ENCODE measurements at regions not wholly inside any gene's neighbourhood (a gene's known extent, or its start where the extent isn't known, plus 50 kb on each side); places are given as distances from the start of the nearest gene placed in this dataset.

DNA sequence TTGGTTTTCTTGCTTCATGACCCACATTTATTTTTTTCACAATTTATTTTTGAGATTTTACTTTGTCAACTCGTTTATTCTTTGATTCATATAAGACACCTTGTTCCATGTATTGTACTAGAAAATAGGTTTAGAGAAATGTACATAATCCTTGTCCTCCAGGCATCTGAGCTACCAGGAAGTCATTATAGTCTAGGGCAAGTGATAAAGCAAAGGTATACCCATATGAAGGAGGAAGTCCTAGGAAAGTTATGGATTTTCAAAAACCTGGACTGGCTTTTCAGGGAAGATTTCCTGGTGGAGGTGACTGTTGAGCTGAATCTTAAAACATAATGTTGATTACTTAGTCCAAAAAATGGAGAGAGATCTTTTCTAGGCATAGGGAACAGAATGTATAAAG, 98.8 kb upstream of the SHISA6 start:
- no peak for TF ChIP-seq CTCF (IDR thresholded peaks at IDR 0.05)
- no peak for TF ChIP-seq POLR2A (IDR thresholded peaks at IDR 0.05)

All from thyroid gland (tissue), 4 donors.